GM19025 (cell line): ENCODE measurements at regions not wholly inside any gene's neighbourhood (a gene's known extent, or its start where the extent isn't known, plus 50 kb on each side); places are given as distances from the start of the nearest gene placed in this dataset.

ENCODE experiments used
- ATAC-seq: cut with Tn5 transposase; IDR thresholded peaks from one replicate; pipeline ENCODE4 v1.9.1; 2021; ENCODE audit warnings: mild to moderate bottlenecking, low read depth, moderate library complexity; ENCODE audit not compliant: unreplicated experiment

DNA sequence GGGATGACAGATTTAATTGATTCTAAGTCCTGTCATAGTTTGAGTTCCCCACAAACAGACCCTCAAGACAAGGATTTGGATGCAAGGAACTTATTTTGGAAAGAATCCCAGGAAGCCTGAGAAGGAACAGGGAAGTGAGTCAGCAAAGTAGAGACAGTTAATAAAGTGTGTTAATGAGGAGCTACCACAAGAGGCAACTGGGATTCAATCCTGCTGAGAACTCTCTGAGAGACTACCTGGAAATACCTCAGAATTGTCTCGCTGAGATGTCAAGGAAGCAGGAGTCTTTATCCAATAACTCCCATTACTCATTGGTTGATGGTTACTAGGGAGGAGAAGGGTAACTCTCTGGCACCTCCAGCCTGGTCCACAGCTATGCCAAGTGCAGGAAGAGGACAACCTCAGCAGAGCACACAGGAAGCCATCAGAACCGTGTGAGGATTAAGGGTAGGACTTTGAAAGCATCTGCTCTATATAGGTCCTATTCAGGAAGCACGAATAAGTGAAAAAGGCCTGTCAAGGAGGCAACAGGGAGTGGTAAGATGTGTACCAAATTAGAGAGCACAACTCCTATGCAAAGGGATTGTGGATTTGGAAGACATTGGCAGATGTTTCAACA lies 311.1 kb upstream of the KCNH8 start:
- ATAC-seq, result no peak

GRCh38 chr3:18835021-18835420 lies 313.3 kb upstream of the KCNH8 start:
- no peak for ATAC-seq

- ATAC-seq, result no peak
Observed at GRCh38 chr3:18830087-18830486, 318.2 kb upstream of the KCNH8 start.

GRCh38 chr3:18828637-18829036 lies 319.7 kb upstream of the KCNH8 start:
- no peak for ATAC-seq

- ATAC-seq, result no peak
Observed at GRCh38 chr3:18827664-18828063, 320.6 kb upstream of the KCNH8 start.

DNA sequence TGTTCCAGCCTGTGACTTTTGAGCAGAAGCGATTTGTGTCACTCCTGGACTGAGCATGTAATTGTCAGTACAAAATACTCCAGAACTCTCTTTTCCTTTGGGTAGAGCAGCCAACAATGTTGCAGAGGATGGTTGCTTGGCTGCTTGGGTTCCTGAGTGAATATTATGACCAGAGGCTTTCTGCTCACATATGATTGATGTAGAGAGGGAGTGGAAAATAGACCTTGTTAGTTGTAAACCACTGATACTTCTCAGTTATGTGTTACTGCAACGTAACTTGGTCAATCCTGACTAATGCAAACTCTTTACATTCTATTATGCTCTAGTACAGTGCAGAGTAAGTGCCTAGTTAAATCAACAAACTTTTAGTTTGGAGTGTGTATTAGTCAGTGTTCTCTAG lies 322.6 kb upstream of the KCNH8 start:
- ATAC-seq, result no peak

GRCh38 chr3:18813300-18813699 lies 335.0 kb upstream of the KCNH8 start:
- ATAC-seq, result no peak

- no peak for ATAC-seq
Observed at GRCh38 chr3:18812316-18812715, 336.0 kb upstream of the KCNH8 start.

- no peak for ATAC-seq
Observed at GRCh38 chr3:18810306-18810661, 338.0 kb upstream of the KCNH8 start.

DNA sequence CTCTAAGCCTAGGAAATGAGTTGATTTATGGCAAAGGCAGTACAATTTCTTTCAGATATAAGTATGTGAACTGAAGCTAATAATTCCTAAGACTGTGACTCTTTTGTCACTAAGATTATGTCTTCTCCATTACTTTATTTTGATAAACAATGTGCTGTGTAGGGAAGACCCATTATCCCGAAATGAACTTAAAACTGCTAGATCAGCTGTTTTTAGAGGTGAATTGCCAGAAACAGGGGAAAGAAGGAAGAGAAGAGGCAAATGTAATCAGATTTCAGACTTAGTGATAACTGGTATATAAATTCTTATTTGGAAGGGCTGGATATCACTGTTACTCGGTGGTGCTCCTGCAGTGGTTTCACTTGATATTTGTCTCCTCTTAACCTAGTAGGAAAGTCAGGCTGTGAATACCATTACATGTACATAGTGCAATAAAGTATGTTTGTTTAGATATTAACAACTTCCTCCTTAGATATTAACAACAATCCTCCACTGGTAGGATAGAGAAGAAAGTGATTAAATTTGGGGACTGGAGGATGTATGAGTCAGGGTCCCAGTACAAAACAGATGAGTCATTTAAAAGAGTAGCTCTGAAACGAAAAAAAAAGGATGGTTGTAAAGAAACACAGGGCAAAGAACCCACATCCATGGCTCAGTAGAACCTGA lies 338.5 kb upstream of the KCNH8 start:
- no peak for ATAC-seq

GRCh38 chr3:18808429-18808828 lies 339.9 kb upstream of the KCNH8 start:
- no peak for ATAC-seq

GRCh38 chr3:18807593-18807992 lies 340.7 kb upstream of the KCNH8 start:
- ATAC-seq, result no peak

DNA sequence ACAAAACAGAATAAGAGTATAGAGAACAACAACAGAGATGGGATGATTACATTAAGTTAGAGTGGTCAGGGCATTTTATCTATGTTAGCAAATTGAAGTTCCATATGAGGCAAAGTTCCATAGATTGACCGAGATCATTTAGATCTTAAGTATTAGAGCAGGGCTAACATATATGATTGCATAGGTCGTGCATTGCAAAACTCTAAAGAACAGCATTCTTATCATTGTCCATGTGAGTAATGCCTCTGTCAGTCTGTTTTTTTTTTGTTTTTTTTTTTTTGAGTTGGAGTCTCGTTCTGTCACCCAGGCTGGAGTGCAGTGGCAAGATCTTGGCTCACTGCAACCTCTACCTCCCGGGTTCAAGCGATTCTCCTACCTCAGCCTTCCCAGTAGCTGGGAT lies 341.7 kb upstream of the KCNH8 start:
- ATAC-seq, result no peak

GRCh38 chr3:18797378-18797777 lies 350.9 kb upstream of the KCNH8 start:
- no peak for ATAC-seq

DNA sequence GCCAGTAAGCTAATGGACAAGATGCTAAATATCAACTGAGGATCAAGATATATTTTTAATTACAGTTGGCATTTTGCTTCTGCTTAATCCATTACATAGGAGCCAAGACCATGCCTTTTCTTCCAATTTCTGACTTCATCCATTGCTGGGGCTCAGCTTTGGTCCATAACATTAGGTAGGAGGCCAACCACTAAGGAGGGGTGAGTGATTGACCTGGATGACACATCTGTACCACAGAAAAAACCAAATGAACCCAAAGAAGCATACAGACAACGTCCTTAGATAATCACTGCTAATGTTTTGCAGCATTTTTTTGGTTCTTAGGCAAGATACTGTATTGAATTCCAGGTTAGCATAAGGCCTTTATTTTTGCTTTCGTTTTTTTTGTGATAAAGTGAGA lies 353.2 kb upstream of the KCNH8 start:
- no peak for ATAC-seq

GRCh38 chr3:18791752-18792151 lies 356.6 kb upstream of the KCNH8 start:
- ATAC-seq, result no peak

DNA sequence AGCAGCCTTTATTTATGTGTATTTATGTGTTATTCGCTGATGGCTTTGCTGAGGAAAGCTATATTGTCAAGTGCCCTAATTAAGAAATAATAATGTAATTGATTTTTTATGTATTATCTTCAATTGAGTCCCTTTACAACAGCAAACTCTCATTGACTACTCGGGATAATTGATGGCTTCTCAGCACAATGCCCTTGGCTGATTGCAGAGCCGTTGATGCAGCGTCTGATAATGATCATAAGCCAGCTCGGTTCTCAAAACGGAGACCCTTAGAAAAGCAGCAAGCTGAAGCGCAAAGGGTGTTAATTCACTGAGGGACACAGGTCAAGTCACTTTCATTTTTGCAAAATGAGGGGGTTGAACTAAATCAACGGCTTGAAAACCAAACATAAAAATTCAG lies 357.1 kb upstream of the KCNH8 start:
- no peak for ATAC-seq

DNA sequence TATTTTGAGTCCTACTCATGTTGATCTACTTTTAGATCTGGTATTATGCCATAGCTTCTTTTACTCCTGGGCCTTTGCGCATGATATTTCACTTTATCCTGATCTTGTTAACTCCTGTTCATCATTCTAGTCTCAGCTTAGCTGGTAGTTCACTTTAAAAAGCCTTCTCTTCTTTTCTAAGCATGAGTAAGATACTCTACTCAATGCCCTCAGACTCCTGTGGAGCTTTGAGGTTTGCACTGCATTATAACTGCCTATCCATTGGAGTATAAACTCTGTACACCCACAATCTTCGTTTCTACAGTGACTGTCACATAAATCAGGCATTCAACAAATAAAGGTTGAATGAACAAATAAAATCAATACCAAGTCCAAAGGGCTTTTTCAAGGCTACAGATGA lies 357.9 kb upstream of the KCNH8 start:
- ATAC-seq, result no peak

DNA sequence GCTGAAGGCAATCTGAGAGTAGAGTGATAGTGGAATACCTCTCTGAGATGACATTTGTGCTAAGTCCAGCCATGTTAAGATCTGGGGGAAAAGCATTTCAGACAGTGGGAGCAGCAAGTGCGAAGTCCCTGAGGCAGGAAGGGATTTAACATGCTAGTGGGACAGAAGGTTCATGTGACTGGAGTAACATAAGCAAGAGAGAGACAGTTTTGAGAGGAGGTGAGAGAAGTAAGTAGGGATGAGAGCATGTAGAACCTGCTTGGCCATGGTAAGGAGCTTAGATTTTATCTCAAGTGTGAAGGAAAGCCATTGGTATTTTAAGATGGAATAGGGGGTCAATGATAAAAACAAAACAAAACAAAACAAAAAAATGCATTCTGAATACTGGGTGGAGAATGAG lies 358.6 kb upstream of the KCNH8 start:
- no peak for ATAC-seq

- ATAC-seq, result no peak
Observed at GRCh38 chr3:18787441-18787840, 360.9 kb upstream of the KCNH8 start.

GRCh38 chr3:18786650-18787323 lies 361.5 kb upstream of the KCNH8 start:
- no peak for ATAC-seq

GRCh38 chr3:18782191-18782590 lies 357.1 kb upstream of the SATB1 start:
- ATAC-seq, result no peak
